ENCODE measurements at regions not wholly inside any gene's neighbourhood (a gene's known extent, or its start where the extent isn't known, plus 50 kb on each side); places are given as distances from the start of the nearest gene placed in this dataset.

DNA sequence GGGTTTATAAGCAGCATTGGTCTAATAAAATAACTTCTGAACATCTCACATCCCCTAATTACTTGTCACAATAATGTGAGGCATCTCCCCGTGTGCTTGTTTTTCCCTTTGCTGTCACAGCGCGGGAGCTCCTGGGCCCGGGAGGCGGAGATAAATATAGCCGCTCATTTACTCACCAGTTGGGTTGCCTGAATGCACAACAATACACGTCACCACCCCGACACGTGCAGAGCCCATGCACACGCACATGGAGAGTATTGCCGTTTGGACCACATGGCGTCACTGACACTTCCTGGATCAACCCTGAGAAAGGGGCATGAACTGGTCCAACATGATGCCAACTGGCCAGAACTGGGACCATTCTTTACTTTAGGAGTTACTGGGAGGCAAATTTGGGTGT is 76.2 kb downstream of the MRPL46 start:
- Histone ChIP-seq H3K36me3 (ENCODE audit: control insufficient read depth, insufficient read depth, low read length) (no peaks in the 10 kb centered on the region), H3K9me3 (ENCODE audit: control insufficient read depth, insufficient read depth, low read length) (no peaks in the 10 kb centered on the region), H3K4me1 (ENCODE audit: control insufficient read depth, insufficient read depth, low read length) (no peaks in the 10 kb centered on the region), H3K4me3 (ENCODE audit: low read length) (no peak overlapping the region), H3K27ac (ENCODE audit: low read length) (no peak overlapping the region), H3K27me3 (ENCODE audit: control insufficient read depth, insufficient read depth, low read length) (no peaks in the 10 kb centered on the region)
- no peaks in the 10 kb centered on the region for H3K4me1 Mint-ChIP-seq
- WGBS (ENCODE audit: insufficient coverage), result 94% methylated on average over 12 of the region's 12 CpGs
- ATAC-seq (no peak), DNase-seq (no peak)
- intact Hi-C loops (cut with micrococcal nuclease), result no loop called here
- no peak overlapping the region for H3K27ac Mint-ChIP-seq
- no peaks in the 10 kb centered on the region for H3K9me3 Mint-ChIP-seq
- peaks cover 3 to 7% of the 10 kb centered on the region in 2 donors for H3K27me3 Mint-ChIP-seq (ENCODE audit: low read depth in 2 of 2)
- H3K4me3 Mint-ChIP-seq, result no peak overlapping the region
- no peaks in the 10 kb centered on the region for H3K36me3 Mint-ChIP-seq
- TF ChIP-seq, protein P1, sequence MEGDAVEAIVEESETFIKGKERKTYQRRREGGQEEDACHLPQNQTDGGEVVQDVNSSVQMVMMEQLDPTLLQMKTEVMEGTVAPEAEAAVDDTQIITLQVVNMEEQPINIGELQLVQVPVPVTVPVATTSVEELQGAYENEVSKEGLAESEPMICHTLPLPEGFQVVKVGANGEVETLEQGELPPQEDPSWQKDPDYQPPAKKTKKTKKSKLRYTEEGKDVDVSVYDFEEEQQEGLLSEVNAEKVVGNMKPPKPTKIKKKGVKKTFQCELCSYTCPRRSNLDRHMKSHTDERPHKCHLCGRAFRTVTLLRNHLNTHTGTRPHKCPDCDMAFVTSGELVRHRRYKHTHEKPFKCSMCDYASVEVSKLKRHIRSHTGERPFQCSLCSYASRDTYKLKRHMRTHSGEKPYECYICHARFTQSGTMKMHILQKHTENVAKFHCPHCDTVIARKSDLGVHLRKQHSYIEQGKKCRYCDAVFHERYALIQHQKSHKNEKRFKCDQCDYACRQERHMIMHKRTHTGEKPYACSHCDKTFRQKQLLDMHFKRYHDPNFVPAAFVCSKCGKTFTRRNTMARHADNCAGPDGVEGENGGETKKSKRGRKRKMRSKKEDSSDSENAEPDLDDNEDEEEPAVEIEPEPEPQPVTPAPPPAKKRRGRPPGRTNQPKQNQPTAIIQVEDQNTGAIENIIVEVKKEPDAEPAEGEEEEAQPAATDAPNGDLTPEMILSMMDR (IDR thresholded peaks at IDR 0.05), result no peak

DNA sequence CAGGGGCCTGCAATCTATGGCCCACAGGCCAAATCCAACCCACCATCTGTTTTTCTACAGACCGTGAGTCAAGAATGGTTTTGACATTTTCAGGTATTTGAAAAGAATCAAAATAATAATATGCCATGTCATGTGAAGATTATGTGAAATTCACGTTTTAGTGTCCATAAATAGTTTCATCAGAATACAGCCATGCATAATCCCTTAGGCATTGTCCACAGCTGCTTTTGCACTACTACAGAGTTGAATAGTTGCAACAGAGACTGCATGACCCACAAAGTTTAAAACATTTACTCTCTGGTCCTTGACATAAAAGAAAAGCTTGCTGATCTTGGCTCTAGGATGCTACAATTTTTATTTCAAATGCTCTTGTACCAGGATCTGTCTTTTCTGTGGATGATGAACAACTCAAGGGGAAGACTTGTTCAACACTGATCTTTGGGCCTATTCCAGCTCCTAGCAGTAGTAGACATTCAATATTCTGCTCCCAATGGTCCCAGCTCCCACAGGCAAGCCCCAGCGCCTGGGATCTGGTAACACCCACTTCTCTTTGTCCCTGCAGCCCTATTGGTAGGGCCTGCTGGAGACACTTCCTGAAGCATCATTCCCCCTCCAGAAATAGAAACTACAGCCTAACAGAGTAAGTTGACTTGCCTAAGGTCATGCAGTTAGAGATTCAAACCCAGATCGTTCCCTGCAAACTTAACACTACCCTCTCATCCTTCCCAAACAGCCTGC is 76.9 kb downstream of the MRPL46 start:
- ATAC-seq (no peak), DNase-seq (no peak)
- WGBS (ENCODE audit: insufficient coverage), result 79% methylated on average over 3 of the region's 4 CpGs
- Histone ChIP-seq H3K4me3 (ENCODE audit: low read length) (no peak overlapping the region), H3K4me1 (ENCODE audit: control insufficient read depth, insufficient read depth, low read length) (no peaks in the 10 kb centered on the region), H3K27ac (ENCODE audit: low read length) (no peak overlapping the region), H3K27me3 (ENCODE audit: control insufficient read depth, insufficient read depth, low read length) (no peaks in the 10 kb centered on the region), H3K36me3 (ENCODE audit: control insufficient read depth, insufficient read depth, low read length) (no peaks in the 10 kb centered on the region), H3K9me3 (ENCODE audit: control insufficient read depth, insufficient read depth, low read length) (no peaks in the 10 kb centered on the region)
- Mint-ChIP-seq H3K36me3 (no peaks in the 10 kb centered on the region), H3K27me3 (ENCODE audit: low read depth in 2 of 2) (peaks cover 3 to 7% of the 10 kb centered on the region in 2 donors), H3K4me1 (no peaks in the 10 kb centered on the region), H3K9me3 (no peaks in the 10 kb centered on the region), H3K27ac (no peak overlapping the region), H3K4me3 (no peak overlapping the region)
- TF ChIP-seq, protein P1 (IDR thresholded peaks at IDR 0.05), result no peak
- intact Hi-C loops (cut with micrococcal nuclease), result no loop called here

DNA sequence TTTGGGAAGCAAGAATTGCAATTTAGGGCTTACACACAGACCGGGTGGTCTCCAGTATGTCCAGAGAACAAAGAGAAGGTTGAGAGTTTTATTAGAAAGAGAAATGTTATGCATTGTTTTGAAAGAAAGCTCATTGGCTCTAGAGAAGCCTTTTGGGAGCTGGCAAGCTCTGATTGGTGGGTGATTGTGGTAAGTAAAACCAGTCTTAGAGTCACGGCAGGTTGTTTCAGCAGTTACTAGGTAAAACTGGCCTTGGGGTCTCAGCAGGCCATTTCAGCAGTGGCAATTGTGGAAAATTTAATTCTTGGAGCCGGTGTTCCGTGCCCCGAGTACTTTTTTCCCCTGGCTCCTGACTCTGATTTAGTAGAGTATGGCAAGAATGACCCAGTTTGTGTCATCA is 78.1 kb downstream of the MRPL46 start:
- no peak overlapping the region for H3K27ac Mint-ChIP-seq
- Histone ChIP-seq H3K36me3 (ENCODE audit: control insufficient read depth, insufficient read depth, low read length) (no peaks in the 10 kb centered on the region), H3K9me3 (ENCODE audit: control insufficient read depth, insufficient read depth, low read length) (no peaks in the 10 kb centered on the region), H3K4me3 (ENCODE audit: low read length) (no peak overlapping the region), H3K4me1 (ENCODE audit: control insufficient read depth, insufficient read depth, low read length) (no peaks in the 10 kb centered on the region), H3K27ac (ENCODE audit: low read length) (no peak overlapping the region), H3K27me3 (ENCODE audit: control insufficient read depth, insufficient read depth, low read length) (no peaks in the 10 kb centered on the region)
- TF ChIP-seq, protein P1 (IDR thresholded peaks at IDR 0.05), result no peak
- H3K36me3 Mint-ChIP-seq, result no peaks in the 10 kb centered on the region
- H3K27me3 Mint-ChIP-seq (ENCODE audit: low read depth in 2 of 2), result peaks cover 0 to 9% of the 10 kb centered on the region in 2 donors
- DNase-seq, result no peak
- H3K4me1 Mint-ChIP-seq, result no peaks in the 10 kb centered on the region
- no peak for ATAC-seq
- H3K9me3 Mint-ChIP-seq, result no peaks in the 10 kb centered on the region
- intact Hi-C loops (cut with micrococcal nuclease), result no loop called here
- no peak overlapping the region for H3K4me3 Mint-ChIP-seq
- 93% methylated on average over 5 of the region's 5 CpGs for WGBS (ENCODE audit: insufficient coverage)

DNA sequence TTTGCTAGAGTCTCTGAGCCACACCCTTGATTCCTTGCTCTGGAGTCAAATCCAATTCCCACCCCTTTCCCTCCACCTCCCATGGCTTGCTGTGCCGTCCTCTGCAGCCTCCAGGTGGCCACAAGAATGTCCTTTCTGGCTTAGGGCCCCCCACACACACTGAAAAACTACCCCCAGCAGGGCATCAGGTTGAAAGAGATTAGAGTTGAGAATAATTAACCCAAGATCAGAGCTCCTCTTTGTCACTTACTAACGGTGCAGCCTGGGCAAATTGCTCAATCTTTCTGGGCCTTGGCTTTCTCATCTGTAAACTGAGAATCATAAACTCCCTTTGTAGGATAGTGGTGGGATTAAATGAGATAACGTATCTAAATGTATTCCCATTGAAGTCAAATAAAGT is 78.5 kb downstream of the MRPL46 start:
- Histone ChIP-seq H3K36me3 (ENCODE audit: control insufficient read depth, insufficient read depth, low read length) (no peaks in the 10 kb centered on the region), H3K9me3 (ENCODE audit: control insufficient read depth, insufficient read depth, low read length) (no peaks in the 10 kb centered on the region), H3K27ac (ENCODE audit: low read length) (no peak overlapping the region), H3K27me3 (ENCODE audit: control insufficient read depth, insufficient read depth, low read length) (no peaks in the 10 kb centered on the region), H3K4me3 (ENCODE audit: low read length) (no peak overlapping the region), H3K4me1 (ENCODE audit: control insufficient read depth, insufficient read depth, low read length) (no peaks in the 10 kb centered on the region)
- Mint-ChIP-seq H3K36me3 (no peaks in the 10 kb centered on the region), H3K4me1 (no peaks in the 10 kb centered on the region), H3K4me3 (no peak overlapping the region), H3K27ac (no peak overlapping the region), H3K9me3 (no peaks in the 10 kb centered on the region), H3K27me3 (ENCODE audit: low read depth in 2 of 2) (peaks cover 4 to 9% of the 10 kb centered on the region in 2 donors)
- 73% methylated on average over 2 of the region's 3 CpGs for WGBS (ENCODE audit: insufficient coverage)
- TF ChIP-seq, protein P1 (IDR thresholded peaks at IDR 0.05), result no peak
- ATAC-seq (no peak), DNase-seq (no peak)
- intact Hi-C loops (cut with micrococcal nuclease), result no loop called here
